B cell (primary cell): ENCODE measurements at regions not wholly inside any gene's neighbourhood (a gene's known extent, or its start where the extent isn't known, plus 50 kb on each side); places are given as distances from the start of the nearest gene placed in this dataset.

Experiments used
- ATAC-seq: fragments of 200-7000 bp; cut with Tn5 transposase; one replicate; pipeline ENCODE4 v1.10.0; 2021; ENCODE audit warnings: low read depth, mild to moderate bottlenecking, moderate number of reproducible peaks, moderate library complexity
- CTCF ChIA-PET: fragments of 350-600 bp; sonication (Branson Sonifier 250); formaldehyde crosslinking; loops from one replicate; lab custom pipeline; 2021; ENCODE audit warnings: antibody characterized with exemption, inconsistent platforms; lab: Charles Lee
- POLR2A ChIA-PET: fragments of 350-600 bp; sonication (Branson Sonifier 250); formaldehyde crosslinking; loops from one replicate; lab custom pipeline; 2021; ENCODE audit warnings: antibody characterized with exemption; lab: Charles Lee
- DNase-seq: peaks from one replicate; pipeline ENCODE4 v3.0.0; 2013
- H2AFZ ChIP-seq: 2 replicates; pipeline ENCODE4 v1.6.1; 2012; ENCODE audit warnings: mild to moderate bottlenecking, low read depth, low read length; ENCODE audit not compliant: insufficient read depth, poor library complexity, severe bottlenecking
- H3K27ac ChIP-seq, 2 donors: 1 replicate in 1 of 2; 2 replicates in 1 of 2; pipeline ENCODE4 v1.5.1; 2012 to 2013; ENCODE audit warnings: low read length in 2 of 2, mild to moderate bottlenecking in 2 of 2, moderate library complexity in 1 of 2
- H3K27me3 ChIP-seq, 4 experiments: fragments of 200-600 bp in 1 of 4; sonication (generic) in 1 of 4; replicated peaks in 1 of 4; 1 replicate in 2 of 4; 2 replicates in 2 of 4; pipeline versions ENCODE4 v1.6.1 to v1.7.0; 2013 to 2016; ENCODE audit warnings: low read length in 3 of 4, mild to moderate bottlenecking in 2 of 4, mixed read lengths in 1 of 4, moderate library complexity in 1 of 4; ENCODE audit not compliant: insufficient read depth in 4 of 4, control insufficient read depth in 3 of 4; ENCODE audit errors: control extremely low read depth in 1 of 4
- H3K36me3 ChIP-seq, 2 experiments: replicated peaks in 1 of 2; 1 replicate in 1 of 2; 2 replicates in 1 of 2; pipeline versions ENCODE4 v1.6.1 to v1.7.1; 2013; ENCODE audit warnings: low read length in 1 of 2; ENCODE audit not compliant: insufficient read depth in 2 of 2, control insufficient read depth in 1 of 2; ENCODE audit errors: control extremely low read depth in 1 of 2, extremely low read depth in 1 of 2
- H3K4me1 ChIP-seq, 2 donors: fragments of 200-600 bp in 1 of 2; sonication (generic) in 1 of 2; 1 replicate in 1 of 2; 2 replicates in 1 of 2; pipeline versions ENCODE4 v1.5.1 to v1.6.1; 2013 to 2017; ENCODE audit warnings: low read length in 2 of 2; ENCODE audit not compliant: control insufficient read depth in 2 of 2, insufficient read depth in 2 of 2
- H3K4me2 ChIP-seq: replicated peaks from 2 replicates; pipeline ENCODE3; 2012; ENCODE audit warnings: mild to moderate bottlenecking, low read depth, low read length; ENCODE audit not compliant: poor library complexity, severe bottlenecking
- H3K4me3 ChIP-seq, 5 experiments: fragments of 200-600 bp in 1 of 5; sonication (generic) in 1 of 5; 1 replicate in 3 of 5; 2 replicates in 2 of 5; pipeline versions ENCODE4 v1.5.1 to v1.7.0; 2011 to 2016; ENCODE audit warnings: low read length in 4 of 5, mild to moderate bottlenecking in 4 of 5, low read depth in 2 of 5, control low read depth in 1 of 5, moderate library complexity in 1 of 5; ENCODE audit not compliant: insufficient read depth in 1 of 5; ENCODE audit errors: control extremely low read depth in 1 of 5, extremely low read depth in 1 of 5
- H3K79me2 ChIP-seq: fragments of 200-600 bp; sonication (generic); one replicate; pipeline ENCODE4 v1.6.0; 2016; ENCODE audit warnings: low read length; ENCODE audit not compliant: control insufficient read depth, insufficient read depth
- H3K9ac ChIP-seq: fragments of 200-600 bp; sonication (generic); 2 replicates; pipeline ENCODE4 v1.6.1; 2017; ENCODE audit warnings: mild to moderate bottlenecking, low read length, moderate library complexity
- H3K9me3 ChIP-seq, 3 donors: one replicate each; pipeline versions ENCODE4 v1.6.1 to v1.7.1; 2013; ENCODE audit warnings: low read length in 2 of 3; ENCODE audit not compliant: control insufficient read depth in 2 of 3, insufficient read depth in 1 of 3; ENCODE audit errors: control extremely low read depth in 1 of 3
- H4K20me1 ChIP-seq: 2 replicates; pipeline ENCODE4 v1.6.0; 2012; ENCODE audit warnings: mild to moderate bottlenecking, low read length; ENCODE audit not compliant: insufficient read depth, control insufficient read depth, poor library complexity, severe bottlenecking
- H3K27ac Mint-ChIP-seq: one replicate; pipeline ENCODE4 v1.8.0; 2021; ENCODE audit warnings: mixed read lengths
- H3K27me3 Mint-ChIP-seq: one replicate; pipeline ENCODE4 v1.8.0; 2021; ENCODE audit warnings: mixed read lengths
- H3K4me1 Mint-ChIP-seq: one replicate; pipeline ENCODE4 v1.8.0; 2021; ENCODE audit warnings: mixed read lengths
- H3K4me3 Mint-ChIP-seq: one replicate; pipeline ENCODE4 v1.8.0; 2021; ENCODE audit warnings: mixed read lengths
- H3K9me3 Mint-ChIP-seq: one replicate; pipeline ENCODE4 v1.8.0; 2022; ENCODE audit warnings: mixed read lengths; ENCODE audit not compliant: insufficient read depth
- EZH2 ChIP-seq: IDR thresholded peaks from 2 replicates; pipeline ENCODE4 v1.6.1; 2012; ENCODE audit warnings: borderline replicate concordance, low read depth, mild to moderate bottlenecking, moderate library complexity, low read length; ENCODE audit not compliant: insufficient read depth, poor library complexity, severe bottlenecking
- WGBS: methylation state at CpG from one replicate; pipeline ENCODE4 v1.1.5; 2013; ENCODE audit warnings: missing lambda C conversion rate; ENCODE audit not compliant: insufficient coverage; 5-methylcytosine and 5-hydroxymethylcytosine counted together
- intact Hi-C: fragments of 100-400 bp; cut with micrococcal nuclease; formaldehyde crosslinking; loops from one replicate; pipeline ENCODE4 v1.10.0; 2022
- TF ChIP-seq, protein P1 (sequence below): fragments of 200-600 bp; IDR thresholded peaks from one replicate; pipeline ENCODE4 v1.8.0; 2022; ENCODE audit warnings: antibody characterized with exemption, mild to moderate bottlenecking

DNA sequence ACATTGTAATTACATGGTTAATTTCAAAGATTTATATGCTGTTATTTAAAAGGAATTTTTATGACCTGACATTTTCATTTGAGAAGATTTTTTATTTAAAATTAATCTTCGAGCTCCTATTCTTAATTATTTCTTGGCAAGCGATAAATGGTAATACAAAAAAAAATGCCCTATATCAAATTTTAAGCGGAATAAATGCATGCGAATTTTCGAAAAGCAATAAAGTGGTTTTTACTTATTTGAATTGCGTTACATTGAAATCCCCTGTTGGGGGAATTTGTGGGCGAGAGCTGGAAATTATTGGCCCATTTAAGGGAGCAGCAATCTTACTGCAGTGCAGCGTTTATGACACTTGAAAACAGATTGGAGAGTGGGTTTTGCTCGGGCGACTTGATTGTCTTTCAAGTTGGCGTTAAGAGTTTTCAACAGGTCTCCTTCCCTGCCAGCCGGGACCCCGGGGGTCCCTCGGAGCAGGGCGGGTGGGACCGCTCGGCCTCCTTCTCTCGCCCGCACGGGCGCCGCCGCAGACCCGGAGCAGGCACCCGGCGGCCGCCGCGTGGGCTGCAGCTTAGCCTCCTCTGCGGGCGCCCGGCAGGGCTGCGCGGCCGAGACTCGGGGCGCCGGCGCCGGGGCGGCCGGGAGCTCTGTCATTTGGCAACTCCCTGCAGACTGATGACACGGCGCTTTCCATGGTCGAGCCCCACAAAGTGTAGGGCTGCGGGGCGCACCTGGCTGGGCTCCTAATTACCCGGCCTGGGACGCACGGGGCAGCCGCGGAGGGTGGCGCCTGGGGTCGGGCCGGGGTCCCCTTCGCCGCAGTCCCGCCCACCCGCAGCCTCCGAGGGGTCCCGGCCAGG, 255.1 kb upstream of the SOX21 start:
- no peak for TF ChIP-seq EZH2
- TF ChIP-seq, protein P1, sequence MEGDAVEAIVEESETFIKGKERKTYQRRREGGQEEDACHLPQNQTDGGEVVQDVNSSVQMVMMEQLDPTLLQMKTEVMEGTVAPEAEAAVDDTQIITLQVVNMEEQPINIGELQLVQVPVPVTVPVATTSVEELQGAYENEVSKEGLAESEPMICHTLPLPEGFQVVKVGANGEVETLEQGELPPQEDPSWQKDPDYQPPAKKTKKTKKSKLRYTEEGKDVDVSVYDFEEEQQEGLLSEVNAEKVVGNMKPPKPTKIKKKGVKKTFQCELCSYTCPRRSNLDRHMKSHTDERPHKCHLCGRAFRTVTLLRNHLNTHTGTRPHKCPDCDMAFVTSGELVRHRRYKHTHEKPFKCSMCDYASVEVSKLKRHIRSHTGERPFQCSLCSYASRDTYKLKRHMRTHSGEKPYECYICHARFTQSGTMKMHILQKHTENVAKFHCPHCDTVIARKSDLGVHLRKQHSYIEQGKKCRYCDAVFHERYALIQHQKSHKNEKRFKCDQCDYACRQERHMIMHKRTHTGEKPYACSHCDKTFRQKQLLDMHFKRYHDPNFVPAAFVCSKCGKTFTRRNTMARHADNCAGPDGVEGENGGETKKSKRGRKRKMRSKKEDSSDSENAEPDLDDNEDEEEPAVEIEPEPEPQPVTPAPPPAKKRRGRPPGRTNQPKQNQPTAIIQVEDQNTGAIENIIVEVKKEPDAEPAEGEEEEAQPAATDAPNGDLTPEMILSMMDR = no peak
- no peak overlapping the region for H3K4me3 ChIP-seq
- H3K27ac ChIP-seq = no peak overlapping the region
- Mint-ChIP-seq H3K27ac (no peak overlapping the region), H3K27me3 (peaks cover 56% of the 10 kb centered on the region), H3K9me3 (no peaks in the 10 kb centered on the region), H3K4me3 (no peak overlapping the region), H3K4me1 (peaks cover 2% of the 10 kb centered on the region)
- peaks cover 0 to 1% (median 0%) of the 10 kb centered on the region in 3 donors for H3K9me3 ChIP-seq
- ATAC-seq (no peak), DNase-seq (no peak)
- H3K4me1 ChIP-seq = no peaks in the 10 kb centered on the region
- H4K20me1 ChIP-seq = no peaks in the 10 kb centered on the region
- H2AFZ ChIP-seq = no peak overlapping the region
- peaks cover 0 to 19% (median 17%) of the 10 kb centered on the region in 4 experiments for H3K27me3 ChIP-seq
- H3K4me2 ChIP-seq = no peak overlapping the region
- WGBS = under 1% methylated on average over 58 of the region's 61 CpGs
- ChIA-PET CTCF (no interaction called here), POLR2A (no interaction called here)
- H3K36me3 ChIP-seq = no peaks in the 10 kb centered on the region
- no peaks in the 10 kb centered on the region for H3K79me2 ChIP-seq
- intact Hi-C loops = no loop called here
- H3K9ac ChIP-seq = no peak overlapping the region

DNA sequence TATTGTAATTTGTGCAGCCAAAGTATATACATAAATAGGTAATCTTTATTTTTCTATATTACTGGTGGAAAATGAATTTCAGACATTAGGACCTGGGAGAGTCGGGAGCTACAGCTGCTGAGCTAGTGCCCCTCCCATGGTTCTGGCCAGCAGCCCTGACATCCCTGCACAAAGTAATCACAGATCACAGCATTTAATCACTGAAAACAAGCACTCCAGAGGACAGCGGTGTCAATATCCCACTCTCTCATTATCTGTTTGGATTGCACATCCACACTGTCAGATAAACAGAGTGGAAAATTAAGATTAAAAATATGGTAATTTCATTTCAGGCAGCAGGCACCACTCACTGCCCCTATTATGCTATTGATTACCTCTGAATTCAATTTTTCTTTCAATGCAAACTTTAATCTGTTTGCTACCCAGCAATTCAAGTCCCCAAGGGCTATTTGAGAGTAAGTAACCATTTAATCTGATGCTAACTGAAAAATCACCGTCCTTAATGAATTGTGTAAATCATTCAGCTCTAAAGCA, 254.1 kb upstream of the SOX21 start:
- Histone ChIP-seq H2AFZ (no peak overlapping the region), H3K4me2 (no peak overlapping the region), H3K4me3 (no peak overlapping the region), H3K36me3 (no peaks in the 10 kb centered on the region), H3K9ac (no peak overlapping the region), H3K27ac (no peak overlapping the region), H3K27me3 (peaks cover 0 to 19% (median 17%) of the 10 kb centered on the region in 4 experiments), H3K79me2 (no peaks in the 10 kb centered on the region), H3K9me3 (peaks cover 0 to 1% (median 0%) of the 10 kb centered on the region in 3 donors), H3K4me1 (no peaks in the 10 kb centered on the region), H4K20me1 (no peaks in the 10 kb centered on the region)
- ChIA-PET POLR2A (no interaction called here), CTCF (no interaction called here)
- DNase-seq (no peak), ATAC-seq (no peak)
- no peaks in the 10 kb centered on the region for H3K9me3 Mint-ChIP-seq
- intact Hi-C loops = no loop called here
- H3K27ac Mint-ChIP-seq = no peak overlapping the region
- peaks cover 56% of the 10 kb centered on the region for H3K27me3 Mint-ChIP-seq
- no CpG with 5 or more reads among the region's 3 CpGs for WGBS
- H3K4me1 Mint-ChIP-seq = peaks cover 2% of the 10 kb centered on the region
- H3K4me3 Mint-ChIP-seq = no peak overlapping the region
- TF ChIP-seq, protein P1 = no peak
- no peak for TF ChIP-seq EZH2
